ENCODE measurements at regions not wholly inside any gene's neighbourhood (a gene's known extent, or its start where the extent isn't known, plus 50 kb on each side); places are given as distances from the start of the nearest gene placed in this dataset.

- Histone ChIP-seq H3K4me3 (ENCODE audit: insufficient read depth, low read depth, low read length) (no peak overlapping the region), H3K4me1 (ENCODE audit: insufficient read depth, low read length) (no peaks in the 10 kb centered on the region), H3K9me3 (ENCODE audit: insufficient read depth, low read depth, low read length) (no peaks in the 10 kb centered on the region), H3K27me3 (ENCODE audit: insufficient read depth, low read length) (peaks cover 10% of the 10 kb centered on the region), H3K9ac (ENCODE audit: low read length) (no peak overlapping the region), H4K20me1 (ENCODE audit: insufficient read depth, low read length) (no peaks in the 10 kb centered on the region), H3K27ac (ENCODE audit: low read depth, low read length) (no peak overlapping the region), H3K79me2 (ENCODE audit: insufficient read depth, low read length) (no peaks in the 10 kb centered on the region), H3K4me2 (ENCODE audit: low read length) (no peak overlapping the region), H3K36me3 (ENCODE audit: insufficient read depth, low read length) (no peaks in the 10 kb centered on the region), H2AFZ (ENCODE audit: low read depth, low read length) (no peak overlapping the region)
- H3K4me3 Mint-ChIP-seq (ENCODE audit: unreplicated experiment): no peak overlapping the region
- H3K27ac Mint-ChIP-seq (ENCODE audit: unreplicated experiment): no peak overlapping the region
- TF ChIP-seq CTCF (IDR thresholded peaks at IDR 0.05; ENCODE audit: insufficient read depth, low read depth, low read length) (no peak), EZH2 (IDR thresholded peaks at IDR 0.05; ENCODE audit: insufficient read depth, low read length) (no peak)
- DNase-seq (ENCODE audit: low read depth): no peak
- H3K9me3 Mint-ChIP-seq (ENCODE audit: unreplicated experiment): no peaks in the 10 kb centered on the region
- no peak for FAIRE-seq
- H3K4me1 Mint-ChIP-seq (ENCODE audit: low read depth, unreplicated experiment): peaks cover 3% of the 10 kb centered on the region
- H3K27me3 Mint-ChIP-seq (ENCODE audit: low read depth, unreplicated experiment): peaks cover 28% of the 10 kb centered on the region
- peaks cover 2% of the 10 kb centered on the region for H3K36me3 Mint-ChIP-seq (ENCODE audit: low read depth, unreplicated experiment)
Observed at GRCh38 chr5:38190111-38190510, 68.2 kb upstream of the EGFLAM start.

- Histone ChIP-seq H3K9ac (ENCODE audit: low read length) (no peak overlapping the region), H4K20me1 (ENCODE audit: insufficient read depth, low read length) (no peaks in the 10 kb centered on the region), H3K27me3 (ENCODE audit: insufficient read depth, low read length) (peaks cover 10% of the 10 kb centered on the region), H3K9me3 (ENCODE audit: insufficient read depth, low read depth, low read length) (no peaks in the 10 kb centered on the region), H3K4me2 (ENCODE audit: low read length) (no peak overlapping the region), H3K4me1 (ENCODE audit: insufficient read depth, low read length) (no peaks in the 10 kb centered on the region), H3K4me3 (ENCODE audit: insufficient read depth, low read depth, low read length) (no peak overlapping the region), H2AFZ (ENCODE audit: low read depth, low read length) (no peak overlapping the region), H3K27ac (ENCODE audit: low read depth, low read length) (no peak overlapping the region), H3K36me3 (ENCODE audit: insufficient read depth, low read length) (no peaks in the 10 kb centered on the region), H3K79me2 (ENCODE audit: insufficient read depth, low read length) (no peaks in the 10 kb centered on the region)
- Mint-ChIP-seq H3K27me3 (ENCODE audit: low read depth, unreplicated experiment) (peaks cover 18% of the 10 kb centered on the region), H3K4me1 (ENCODE audit: low read depth, unreplicated experiment) (peaks cover 3% of the 10 kb centered on the region), H3K27ac (ENCODE audit: unreplicated experiment) (no peak overlapping the region), H3K9me3 (ENCODE audit: unreplicated experiment) (peaks cover 1% of the 10 kb centered on the region), H3K36me3 (ENCODE audit: low read depth, unreplicated experiment) (peaks cover 2% of the 10 kb centered on the region), H3K4me3 (ENCODE audit: unreplicated experiment) (no peak overlapping the region)
- TF ChIP-seq CTCF (IDR thresholded peaks at IDR 0.05; ENCODE audit: insufficient read depth, low read depth, low read length) (no peak), EZH2 (IDR thresholded peaks at IDR 0.05; ENCODE audit: insufficient read depth, low read length) (no peak)
- FAIRE-seq: no peak
- no peak for DNase-seq (ENCODE audit: low read depth)
Observed at GRCh38 chr5:38189081-38189504, 69.3 kb upstream of the EGFLAM start.

- H3K27me3 Mint-ChIP-seq (ENCODE audit: low read depth, unreplicated experiment): peaks cover 16% of the 10 kb centered on the region
- H3K27me3 ChIP-seq (ENCODE audit: insufficient read depth, low read length): peaks cover 8% of the 10 kb centered on the region
- H2AFZ ChIP-seq (ENCODE audit: low read depth, low read length): no peak overlapping the region
- H3K36me3 Mint-ChIP-seq (ENCODE audit: low read depth, unreplicated experiment): peaks cover 2% of the 10 kb centered on the region
- peaks cover 2% of the 10 kb centered on the region for H3K9me3 Mint-ChIP-seq (ENCODE audit: unreplicated experiment)
- no peaks in the 10 kb centered on the region for H3K36me3 ChIP-seq (ENCODE audit: insufficient read depth, low read length)
- no peak overlapping the region for H3K4me3 Mint-ChIP-seq (ENCODE audit: unreplicated experiment)
- no peak overlapping the region for H3K4me2 ChIP-seq (ENCODE audit: low read length)
- FAIRE-seq (no peak), DNase-seq (ENCODE audit: low read depth) (no peak)
- H3K4me3 ChIP-seq (ENCODE audit: insufficient read depth, low read depth, low read length): no peak overlapping the region
- no peaks in the 10 kb centered on the region for H4K20me1 ChIP-seq (ENCODE audit: insufficient read depth, low read length)
- peaks cover 3% of the 10 kb centered on the region for H3K4me1 Mint-ChIP-seq (ENCODE audit: low read depth, unreplicated experiment)
- H3K79me2 ChIP-seq (ENCODE audit: insufficient read depth, low read length): no peaks in the 10 kb centered on the region
- TF ChIP-seq CTCF (IDR thresholded peaks at IDR 0.05; ENCODE audit: insufficient read depth, low read depth, low read length) (no peak), EZH2 (IDR thresholded peaks at IDR 0.05; ENCODE audit: insufficient read depth, low read length) (no peak)
- no peak overlapping the region for H3K27ac ChIP-seq (ENCODE audit: low read depth, low read length)
- H3K9ac ChIP-seq (ENCODE audit: low read length): no peak overlapping the region
- no peaks in the 10 kb centered on the region for H3K9me3 ChIP-seq (ENCODE audit: insufficient read depth, low read depth, low read length)
- no peaks in the 10 kb centered on the region for H3K4me1 ChIP-seq (ENCODE audit: insufficient read depth, low read length)
- no peak overlapping the region for H3K27ac Mint-ChIP-seq (ENCODE audit: unreplicated experiment)
Observed at GRCh38 chr5:38188591-38188990, 69.8 kb upstream of the EGFLAM start.
